Mucosa of descending colon (tissue), 3 donors: ENCODE measurements at regions not wholly inside any gene's neighbourhood (a gene's known extent, or its start where the extent isn't known, plus 50 kb on each side); places are given as distances from the start of the nearest gene placed in this dataset.

ENCODE experiments used
- ATAC-seq: fragments of 200-7000 bp; cut with Tn5 transposase; one replicate; pipeline ENCODE4 v1.9.1; 2020; ENCODE audit warnings: mild to moderate bottlenecking, moderate library complexity
- DNase-seq, 3 donors: peaks; one replicate each; pipeline ENCODE4 v3.0.0-alpha.2; 2020
- H3K36me3 ChIP-seq: fragments of 200-600 bp; one replicate; pipeline ENCODE4 v1.8.0; 2021; ENCODE audit warnings: low read depth, mild to moderate bottlenecking
- H3K4me1 ChIP-seq: fragments of 200-600 bp; one replicate; pipeline ENCODE4 v1.8.0; 2021; ENCODE audit warnings: low read depth, mild to moderate bottlenecking
- H3K4me3 ChIP-seq: fragments of 200-600 bp; one replicate; pipeline ENCODE4 v1.8.0; 2021; ENCODE audit warnings: mild to moderate bottlenecking
- H3K9me3 ChIP-seq: fragments of 200-600 bp; one replicate; pipeline ENCODE4 v1.8.0; 2021; ENCODE audit warnings: mild to moderate bottlenecking
- intact Hi-C, 2 donors: fragments of 100-400 bp; cut with DNase I in 1 of 2; cut with micrococcal nuclease in 1 of 2; formaldehyde crosslinking; loops; one replicate each; pipeline versions ENCODE4 v1.11.0 to v1.11.1; 2022; cut with DNase I, micrococcal nuclease
- TF ChIP-seq, protein P1 (sequence below): fragments of 200-600 bp; IDR thresholded peaks from one replicate; pipeline ENCODE4 v1.8.0; 2022; ENCODE audit warnings: antibody characterized with exemption, mild to moderate bottlenecking
- donor health status: DM: no; HTN: no; CAD: no; lungs with moderate emphysema.
- donor health status: DM: no; HTN: no; CAD: no.
- donor health status: DM: no; HTN: yes; CAD: no.

DNA sequence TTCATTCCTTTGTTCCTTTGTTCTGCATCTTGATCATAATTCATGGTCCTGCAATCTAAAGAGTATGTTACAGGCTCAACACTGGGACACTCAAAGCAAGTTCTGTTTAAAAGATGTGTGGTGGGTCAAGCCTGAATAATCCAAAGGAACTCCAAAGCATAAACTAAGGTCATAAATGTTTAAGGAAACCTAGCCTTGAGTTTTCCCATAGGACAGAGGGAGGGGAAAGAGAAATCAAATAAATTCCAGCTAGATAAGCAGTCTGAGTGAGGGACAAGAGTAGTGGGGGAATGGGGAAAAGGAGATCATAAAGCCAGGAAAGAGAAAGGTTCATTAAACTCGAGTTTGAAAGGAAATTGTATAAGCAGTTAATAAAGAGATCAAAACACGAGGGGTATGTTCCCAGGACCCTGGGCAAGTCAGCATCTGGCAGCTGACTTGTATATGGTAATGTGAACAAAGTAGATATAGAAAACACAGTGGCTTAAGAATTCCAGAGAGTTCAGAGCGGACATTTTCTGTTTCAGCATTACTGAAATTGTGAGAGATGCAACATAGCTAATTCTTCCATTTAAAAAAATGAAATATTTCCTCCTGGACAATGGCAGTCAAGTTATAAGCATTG, 125.8 kb upstream of the EDNRA start:
- no peak for ATAC-seq
- H3K36me3 ChIP-seq: no peaks in the 10 kb centered on the region
- H3K4me3 ChIP-seq: no peak overlapping the region
- TF ChIP-seq, protein P1, sequence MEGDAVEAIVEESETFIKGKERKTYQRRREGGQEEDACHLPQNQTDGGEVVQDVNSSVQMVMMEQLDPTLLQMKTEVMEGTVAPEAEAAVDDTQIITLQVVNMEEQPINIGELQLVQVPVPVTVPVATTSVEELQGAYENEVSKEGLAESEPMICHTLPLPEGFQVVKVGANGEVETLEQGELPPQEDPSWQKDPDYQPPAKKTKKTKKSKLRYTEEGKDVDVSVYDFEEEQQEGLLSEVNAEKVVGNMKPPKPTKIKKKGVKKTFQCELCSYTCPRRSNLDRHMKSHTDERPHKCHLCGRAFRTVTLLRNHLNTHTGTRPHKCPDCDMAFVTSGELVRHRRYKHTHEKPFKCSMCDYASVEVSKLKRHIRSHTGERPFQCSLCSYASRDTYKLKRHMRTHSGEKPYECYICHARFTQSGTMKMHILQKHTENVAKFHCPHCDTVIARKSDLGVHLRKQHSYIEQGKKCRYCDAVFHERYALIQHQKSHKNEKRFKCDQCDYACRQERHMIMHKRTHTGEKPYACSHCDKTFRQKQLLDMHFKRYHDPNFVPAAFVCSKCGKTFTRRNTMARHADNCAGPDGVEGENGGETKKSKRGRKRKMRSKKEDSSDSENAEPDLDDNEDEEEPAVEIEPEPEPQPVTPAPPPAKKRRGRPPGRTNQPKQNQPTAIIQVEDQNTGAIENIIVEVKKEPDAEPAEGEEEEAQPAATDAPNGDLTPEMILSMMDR: no peak
- no peak for DNase-seq
- no peaks in the 10 kb centered on the region for H3K9me3 ChIP-seq
- H3K4me1 ChIP-seq: peaks cover 2% of the 10 kb centered on the region
- intact Hi-C loops: no loop called here

DNA sequence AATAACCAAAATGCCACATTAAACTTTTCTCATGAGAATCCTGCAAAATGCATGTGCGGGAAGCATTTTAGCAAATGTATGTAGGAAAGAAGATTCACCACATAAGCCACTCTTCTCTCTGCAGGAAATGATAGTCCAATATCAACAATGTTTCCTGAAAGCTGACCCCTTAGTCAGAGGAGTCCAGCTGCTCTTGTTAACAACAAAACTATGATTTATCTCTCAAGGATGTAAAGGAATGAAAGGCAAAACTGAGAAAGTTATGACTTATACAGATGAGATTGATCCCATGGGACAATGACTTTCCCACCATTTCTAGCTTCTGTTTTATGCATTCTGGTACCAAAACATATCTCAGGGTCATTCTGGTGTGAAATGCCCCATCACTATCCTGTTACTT, 125.0 kb upstream of the EDNRA start:
- Histone ChIP-seq H3K36me3 (no peaks in the 10 kb centered on the region), H3K9me3 (no peaks in the 10 kb centered on the region), H3K4me1 (peaks cover 8% of the 10 kb centered on the region), H3K4me3 (no peak overlapping the region)
- no peak for DNase-seq
- ATAC-seq: no peak
- TF ChIP-seq, protein P1: no peak
- intact Hi-C loops: no loop called here

DNA sequence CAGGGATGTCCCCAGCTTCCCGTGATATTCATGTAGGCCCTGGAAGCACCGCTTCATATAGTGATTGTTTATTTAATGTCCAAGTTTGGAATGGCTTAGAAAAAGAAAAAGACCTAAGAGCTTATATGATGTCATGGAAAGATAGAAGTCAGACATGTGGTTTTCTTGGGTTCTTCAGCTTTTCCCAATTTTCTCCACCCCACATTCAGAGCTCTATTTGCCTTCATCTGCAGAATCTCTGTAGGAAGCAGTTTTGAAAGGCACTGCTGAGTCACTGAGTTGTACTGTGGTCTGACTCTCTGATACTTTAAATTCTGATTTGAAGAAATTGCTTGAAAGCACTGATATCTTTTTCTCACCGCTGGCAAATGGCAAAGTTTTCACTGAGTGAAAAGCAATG, 120.6 kb upstream of the EDNRA start:
- TF ChIP-seq, protein P1: no peak
- no peaks in the 10 kb centered on the region for H3K9me3 ChIP-seq
- H3K4me3 ChIP-seq: no peak overlapping the region
- ATAC-seq (no peak), DNase-seq (no peak)
- H3K36me3 ChIP-seq: no peaks in the 10 kb centered on the region
- intact Hi-C loops: no loop called here
- peaks cover 35% of the 10 kb centered on the region for H3K4me1 ChIP-seq

DNA sequence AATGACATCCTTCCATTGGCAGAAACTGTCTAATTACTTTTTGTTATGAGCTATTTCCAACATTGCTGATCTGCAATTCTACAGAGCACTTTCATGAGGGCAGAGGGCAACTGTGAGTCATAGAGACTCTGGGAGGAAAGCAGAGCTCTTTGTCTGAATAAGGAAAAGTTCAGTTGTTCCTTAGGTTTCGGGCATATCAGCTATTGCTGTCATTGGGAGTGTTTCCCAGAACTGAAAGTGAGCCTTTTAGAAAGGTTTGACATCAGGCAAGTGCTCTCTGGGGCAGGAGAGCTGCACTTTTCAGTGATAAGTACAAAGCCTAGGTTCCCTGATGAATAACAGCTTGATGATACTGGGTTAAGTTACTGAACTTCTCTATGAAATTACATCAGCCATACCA, 119.2 kb upstream of the EDNRA start:
- ATAC-seq (peak; percentile 94), DNase-seq (peak in 1 of 3 donors; percentile 80)
- H3K4me3 ChIP-seq: no peak overlapping the region
- intact Hi-C loops: no loop called here
- no peaks in the 10 kb centered on the region for H3K36me3 ChIP-seq
- H3K9me3 ChIP-seq: no peaks in the 10 kb centered on the region
- H3K4me1 ChIP-seq: peaks cover 35% of the 10 kb centered on the region
- TF ChIP-seq, protein P1: no peak

DNA sequence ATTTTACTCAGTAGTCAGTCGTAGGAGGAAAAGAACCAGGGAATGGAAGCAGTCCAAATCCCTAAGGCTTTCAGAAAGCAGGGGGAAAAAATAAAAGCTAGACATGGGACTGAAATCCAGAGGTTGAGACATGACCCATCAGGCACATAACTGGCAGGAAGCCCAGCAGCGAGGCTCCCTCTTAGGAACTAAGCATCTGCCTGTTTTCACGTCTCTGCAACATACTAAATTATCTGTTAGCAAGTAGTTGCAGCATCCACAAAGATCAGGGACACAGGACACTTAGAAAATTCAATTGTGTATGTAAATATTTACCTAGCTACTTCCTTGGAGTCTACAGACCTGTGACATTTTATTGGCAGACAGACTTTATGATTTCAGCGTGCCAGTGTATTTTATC, 118.0 kb upstream of the EDNRA start:
- TF ChIP-seq, protein P1: no peak
- peak; percentile 75 for ATAC-seq
- no peak overlapping the region for H3K4me3 ChIP-seq

DNA sequence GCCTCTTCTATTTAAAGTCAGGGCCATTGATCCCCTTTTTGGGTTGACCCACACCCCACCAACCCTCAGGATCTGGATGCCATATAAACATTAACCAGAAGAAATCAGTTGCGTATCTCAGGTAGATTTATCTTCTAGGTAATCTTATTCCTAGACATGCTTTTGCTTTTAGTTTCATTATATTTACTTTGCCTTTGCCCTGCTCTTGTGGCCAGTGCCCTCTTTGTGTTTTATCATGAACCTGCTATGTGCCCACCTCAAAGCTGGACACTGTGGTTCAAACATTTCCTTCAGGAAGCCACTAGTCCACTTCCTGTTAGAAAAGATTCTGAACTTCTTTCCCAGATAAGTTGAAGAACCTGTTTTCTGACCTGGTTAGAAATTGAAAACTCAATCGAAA, 117.4 kb upstream of the EDNRA start:
- H3K9me3 ChIP-seq: no peaks in the 10 kb centered on the region
- DNase-seq (no peak), ATAC-seq (peak; percentile 29)
- H3K4me1 ChIP-seq: peaks cover 35% of the 10 kb centered on the region
- intact Hi-C loops: no loop called here
- no peak overlapping the region for H3K4me3 ChIP-seq
- no peaks in the 10 kb centered on the region for H3K36me3 ChIP-seq
- TF ChIP-seq, protein P1: no peak

More for the DNA sequence above, 118.0 kb upstream of the EDNRA start:
- Histone ChIP-seq H3K36me3 (no peaks in the 10 kb centered on the region), H3K9me3 (no peaks in the 10 kb centered on the region), H3K4me1 (peaks cover 35% of the 10 kb centered on the region)
- peak; percentile 57 to 65 (median 62) for DNase-seq
- intact Hi-C loops: no loop called here
